GM19395 (cell line): ENCODE measurements at regions not wholly inside any gene's neighbourhood (a gene's known extent, or its start where the extent isn't known, plus 50 kb on each side); places are given as distances from the start of the nearest gene placed in this dataset.

ENCODE experiments used
- ATAC-seq: cut with Tn5 transposase; IDR thresholded peaks from one replicate; pipeline ENCODE4 v1.9.1; 2021; ENCODE audit warnings: mild to moderate bottlenecking, moderate library complexity; ENCODE audit not compliant: unreplicated experiment

- no peak for ATAC-seq
These were observed 452.4 kb downstream of the BCOR start for GRCh38 chrX:39645178-39645895.

DNA sequence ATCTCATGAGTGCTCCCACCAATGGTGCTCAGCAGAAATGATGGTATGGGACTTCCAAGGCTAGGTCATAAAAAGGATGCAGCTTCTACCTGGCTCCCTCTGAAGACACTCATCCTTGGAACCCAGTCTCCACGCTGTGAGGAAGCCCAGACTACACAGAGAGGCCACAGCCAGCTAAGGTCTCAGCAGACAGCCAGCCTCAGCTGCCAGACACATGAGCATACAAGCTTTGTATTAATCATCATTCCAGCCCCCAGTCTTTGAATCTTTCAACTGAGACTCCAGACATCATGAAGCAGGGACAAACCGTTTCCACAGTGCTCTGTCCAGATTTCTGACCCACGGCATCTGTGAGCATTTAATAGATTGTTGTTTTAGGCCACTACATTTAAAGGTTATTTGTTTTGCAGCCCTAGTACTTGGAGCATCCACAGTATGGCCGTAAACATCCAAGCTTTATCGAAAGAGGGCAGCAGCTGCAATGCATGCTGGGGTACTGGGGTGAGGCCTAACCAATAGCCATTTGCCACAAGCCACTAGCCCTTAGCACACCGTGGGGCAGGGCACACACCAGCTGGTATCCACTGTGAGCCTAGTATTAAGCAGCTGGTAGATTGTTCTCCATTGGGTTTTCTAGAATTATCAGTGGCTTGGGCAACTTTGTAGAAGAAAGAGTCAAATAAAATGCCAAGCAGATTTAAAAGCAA is 449.1 kb downstream of the BCOR start:
- no peak for ATAC-seq

GRCh38 chrX:39650768-39651347 is 446.9 kb downstream of the BCOR start:
- no peak for ATAC-seq

- no peak for ATAC-seq
These were observed 445.4 kb downstream of the BCOR start for GRCh38 chrX:39652336-39652735.

DNA sequence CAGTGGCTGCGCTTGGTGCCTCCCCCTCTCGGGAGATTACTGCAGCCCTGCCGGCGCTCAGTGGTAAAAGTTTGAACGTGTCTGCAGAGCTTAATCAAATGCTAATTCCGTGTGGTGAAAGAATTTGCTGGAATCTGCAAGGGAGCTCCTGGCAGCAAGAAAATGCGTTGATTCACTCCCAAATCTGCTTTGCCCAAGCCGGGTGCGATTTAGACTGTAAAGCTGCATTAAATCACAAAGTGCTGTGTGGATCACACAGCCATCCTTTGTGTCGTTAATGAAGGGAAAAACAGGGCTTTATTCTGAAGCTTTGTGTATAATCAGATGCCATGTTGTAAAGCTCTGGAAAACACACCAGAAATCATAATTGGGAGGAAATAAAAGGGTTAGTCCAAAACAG is 444.1 kb downstream of the BCOR start:
- no peak for ATAC-seq

GRCh38 chrX:39654183-39654925 is 443.4 kb downstream of the BCOR start:
- ATAC-seq: no peak

GRCh38 chrX:39654952-39655351 is 442.8 kb downstream of the BCOR start:
- no peak for ATAC-seq

- no peak for ATAC-seq
These were observed 436.4 kb downstream of the BCOR start for GRCh38 chrX:39661116-39661907.

- ATAC-seq: no peak
These were observed 431.8 kb downstream of the BCOR start for GRCh38 chrX:39665830-39666518.

DNA sequence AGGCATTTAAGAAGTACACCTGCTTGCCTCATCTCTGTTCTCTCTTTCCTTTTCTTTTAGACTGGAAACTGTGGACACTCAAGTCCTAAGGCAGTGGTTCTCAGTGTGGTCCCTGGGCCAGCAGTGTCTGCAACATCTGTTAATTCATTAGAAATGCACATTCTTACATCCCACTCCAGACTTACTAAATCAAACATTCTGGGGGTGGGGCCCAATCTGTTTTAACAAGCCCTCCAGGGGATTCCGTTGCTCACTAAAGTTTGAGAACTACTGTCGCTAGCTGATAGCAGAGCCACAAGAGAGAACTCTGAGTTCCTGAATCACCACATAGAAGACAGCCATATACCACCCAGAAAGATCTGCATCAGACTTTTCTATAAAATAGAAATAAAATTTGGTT is 430.6 kb downstream of the BCOR start:
- no peak for ATAC-seq

DNA sequence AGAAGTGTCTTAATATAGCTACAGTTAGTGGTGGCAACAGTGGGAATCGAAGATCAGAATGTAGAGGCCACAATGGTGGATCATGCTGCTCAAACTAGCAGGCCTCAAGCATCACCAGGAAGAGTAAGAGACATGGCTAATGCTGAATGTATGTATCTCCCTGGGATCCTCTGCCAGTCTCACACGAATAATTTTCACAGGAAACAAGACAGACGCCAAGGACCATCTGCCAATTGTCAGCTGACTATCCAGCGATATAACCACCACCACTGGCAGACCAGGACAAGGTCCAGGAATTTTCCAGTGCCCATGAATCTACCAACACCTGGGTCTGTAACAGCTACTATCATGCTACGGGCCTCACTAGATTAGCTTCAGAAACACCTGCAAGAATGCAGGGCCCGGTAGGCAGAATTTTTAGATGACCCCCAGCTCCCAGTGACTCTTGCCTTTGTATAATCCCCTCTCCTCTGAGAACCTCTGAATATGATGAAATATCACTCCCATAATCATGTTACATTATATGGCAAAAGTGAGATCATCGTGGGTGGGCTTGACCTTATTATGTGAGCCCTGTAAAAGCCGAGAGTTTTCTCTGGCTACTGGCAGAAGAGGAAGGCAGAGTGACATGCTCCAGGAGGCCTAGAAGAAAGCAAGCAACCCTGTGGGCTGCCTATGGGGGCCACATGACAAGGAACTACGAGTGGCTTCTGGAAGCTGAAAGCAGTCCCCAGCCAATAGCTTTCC is 429.8 kb downstream of the BCOR start:
- no peak for ATAC-seq

DNA sequence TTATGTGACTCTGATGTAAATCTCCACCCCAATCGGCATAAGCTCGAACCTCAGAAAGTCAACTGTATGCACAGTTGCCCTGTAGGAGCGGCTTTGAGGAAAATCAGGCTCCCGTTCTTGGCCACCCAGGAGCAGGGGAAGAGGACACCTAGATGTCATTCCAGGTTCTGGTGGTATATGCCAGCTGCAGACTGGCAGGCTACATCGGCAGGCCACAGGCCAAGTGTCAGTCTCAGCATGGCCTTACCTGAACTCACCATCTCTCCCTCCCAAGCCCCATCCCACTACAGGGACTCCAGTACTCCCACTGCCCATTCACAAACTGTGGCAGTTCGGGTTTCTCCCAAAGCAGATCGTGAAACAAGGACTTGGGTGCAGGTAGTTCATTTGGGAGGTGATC is 428.1 kb downstream of the BCOR start:
- no peak for ATAC-seq

GRCh38 chrX:39670281-39670680 is 427.5 kb downstream of the BCOR start:
- no peak for ATAC-seq

DNA sequence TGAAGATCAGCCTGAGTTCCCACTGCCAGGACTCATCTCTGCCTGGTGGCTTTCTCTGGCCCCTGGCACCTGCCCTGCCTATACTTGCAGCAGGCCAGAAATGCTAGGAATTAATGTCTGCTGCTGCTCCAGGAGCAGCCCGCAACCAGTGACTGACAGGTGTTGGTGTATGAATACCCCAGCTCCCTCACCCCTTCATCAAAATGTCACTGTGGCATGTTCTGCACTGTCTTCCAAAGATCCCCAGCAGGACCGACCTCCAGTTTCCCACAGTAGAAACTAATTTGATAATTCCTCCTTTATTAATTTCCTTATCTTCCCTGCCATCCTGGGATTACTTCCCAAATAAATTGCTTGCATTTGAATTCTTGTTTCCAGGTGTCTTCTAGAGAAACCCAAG is 425.4 kb downstream of the BCOR start:
- ATAC-seq: no peak

- no peak for ATAC-seq
These were observed 423.1 kb downstream of the BCOR start for GRCh38 chrX:39674490-39675161.

DNA sequence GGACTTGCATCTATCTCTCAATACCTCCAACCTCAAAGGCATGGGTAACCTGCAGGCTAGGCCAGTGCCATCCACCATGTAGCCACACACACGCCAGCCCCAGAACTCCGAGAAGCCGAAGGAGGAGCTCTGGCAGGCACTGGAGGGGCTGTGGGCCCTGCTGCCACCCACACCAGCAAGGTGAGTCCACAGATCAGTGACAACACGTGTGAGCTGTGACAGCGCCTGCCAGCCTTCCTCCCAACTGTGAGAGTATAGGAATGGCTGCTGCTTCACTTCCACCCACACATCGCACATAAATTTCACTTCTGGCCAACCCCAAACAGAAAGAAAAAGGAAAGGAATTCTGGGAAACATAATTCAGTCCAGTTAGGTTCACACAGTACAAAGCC is 422.6 kb downstream of the BCOR start:
- ATAC-seq: no peak

GRCh38 chrX:39675619-39676018 is 422.1 kb downstream of the BCOR start:
- no peak for ATAC-seq

DNA sequence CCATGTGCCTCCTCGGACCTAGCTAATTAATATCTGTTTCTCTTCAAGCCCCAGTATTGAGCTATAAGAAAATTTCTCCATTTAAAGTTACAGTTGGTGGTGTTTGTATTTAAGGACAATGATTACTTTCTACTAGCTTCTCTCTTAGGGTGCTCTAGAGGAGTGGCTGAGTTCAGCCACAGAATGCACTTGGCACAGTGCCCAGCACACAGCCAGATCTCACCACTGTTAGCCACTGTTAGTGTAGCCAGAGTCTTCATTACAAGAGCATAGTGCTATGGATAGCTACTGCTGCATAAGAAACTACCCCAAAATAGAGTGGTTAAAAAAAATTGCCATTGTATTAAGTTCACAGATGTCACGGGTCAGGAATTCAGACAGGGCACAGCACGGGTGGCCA is 421.3 kb downstream of the BCOR start:
- ATAC-seq: no peak

GRCh38 chrX:39677585-39677977 is 420.2 kb downstream of the BCOR start:
- no peak for ATAC-seq
